DMS79 (cell line): ENCODE measurements at regions not wholly inside any gene's neighbourhood (a gene's known extent, or its start where the extent isn't known, plus 50 kb on each side); places are given as distances from the start of the nearest gene placed in this dataset.

Experiments
- DNase-seq: peaks from one replicate; lab custom pipeline; 2025; lab: John Stamatoyannopoulos, UW

GRCh38 chr5:143693651-143694252, 118.2 kb upstream of the HMHB1 start:
- no peak for DNase-seq

GRCh38 chr5:143692342-143692741, 119.6 kb upstream of the HMHB1 start:
- DNase-seq: no peak

DNA sequence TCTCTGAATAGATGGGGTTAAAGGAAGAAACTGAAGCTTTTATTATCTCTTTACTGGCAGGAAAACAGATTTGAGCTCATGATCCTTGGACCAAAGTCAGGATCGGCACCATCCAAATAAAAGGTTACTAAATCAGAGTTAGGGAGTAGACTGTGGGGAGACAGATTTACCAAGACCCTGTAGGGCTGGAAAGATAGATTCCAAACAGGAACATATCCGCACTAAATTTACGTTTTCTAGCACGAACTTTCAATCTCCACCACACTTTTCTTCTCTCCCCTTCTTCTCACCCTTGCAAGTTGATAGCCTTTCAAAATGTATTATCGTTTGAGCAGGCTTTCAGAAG, 120.0 kb upstream of the HMHB1 start:
- no peak for DNase-seq

- no peak for DNase-seq
Measured at GRCh38 chr5:143691287-143691944, 120.5 kb upstream of the HMHB1 start.

DNA sequence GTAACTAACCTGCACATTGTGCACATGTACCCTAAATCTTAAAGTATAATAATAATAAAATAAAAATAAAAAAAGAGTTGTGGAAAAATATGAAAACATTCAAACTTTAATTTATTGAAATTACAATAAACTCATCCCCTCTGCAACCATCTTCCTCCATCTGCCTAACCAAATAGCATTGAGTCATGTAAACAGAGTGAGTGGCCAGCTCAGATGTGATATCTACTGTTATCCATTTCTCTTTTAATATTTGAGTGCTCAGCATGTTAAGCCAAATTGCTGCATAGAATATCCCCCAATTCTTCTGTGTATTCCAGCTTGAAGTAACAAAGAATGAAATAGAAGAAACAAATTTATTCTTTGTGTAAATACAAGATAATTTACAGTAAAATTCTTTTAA, 124.4 kb upstream of the HMHB1 start:
- DNase-seq: no peak

GRCh38 chr5:143685246-143685815, 126.6 kb upstream of the HMHB1 start:
- no peak for DNase-seq

- DNase-seq: no peak
Measured at GRCh38 chr5:143683459-143683858, 128.5 kb upstream of the HMHB1 start.

- DNase-seq: no peak
Measured at GRCh38 chr5:143682929-143683386, 129.0 kb upstream of the HMHB1 start.

GRCh38 chr5:143682246-143682905, 129.6 kb upstream of the HMHB1 start:
- DNase-seq: no peak

GRCh38 chr5:143680672-143681259, 131.2 kb upstream of the HMHB1 start:
- DNase-seq: no peak

GRCh38 chr5:143679777-143680176, 132.2 kb upstream of the HMHB1 start:
- DNase-seq: no peak

DNA sequence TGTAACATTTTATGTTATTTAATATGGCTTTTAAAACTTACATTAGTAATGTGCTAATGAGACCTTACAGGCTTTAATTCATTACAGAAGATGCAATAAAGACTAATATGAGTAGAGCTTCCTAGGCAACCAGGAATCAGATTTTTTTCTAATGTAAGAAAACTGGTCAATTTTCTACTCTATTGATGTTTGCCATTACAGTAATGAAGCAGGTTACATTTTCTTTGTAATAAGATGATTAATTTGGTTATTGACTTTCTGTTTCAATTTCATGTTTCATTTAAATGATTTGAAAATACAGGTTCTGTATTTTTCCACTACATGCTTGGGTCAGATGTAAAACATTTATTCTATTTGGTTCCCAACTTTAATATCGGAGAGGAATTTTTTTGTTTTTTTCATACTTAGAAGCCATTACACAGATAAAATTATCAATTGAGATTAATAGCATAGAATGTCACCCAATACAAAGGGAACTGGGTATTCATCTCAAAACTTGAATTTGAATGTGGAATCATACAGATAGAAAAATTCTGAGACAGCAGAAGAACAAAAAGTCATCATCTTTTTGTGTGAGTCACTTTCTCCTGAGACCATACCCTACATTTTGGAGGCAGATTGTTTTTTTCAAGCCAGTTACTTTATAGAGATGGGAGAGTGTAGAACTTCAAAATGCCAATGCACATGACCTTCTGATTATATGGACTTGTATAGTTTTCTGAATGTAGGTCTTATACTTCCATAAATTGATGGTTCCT, 133.6 kb upstream of the HMHB1 start:
- DNase-seq: no peak

GRCh38 chr5:143677403-143677802, 134.6 kb upstream of the HMHB1 start:
- no peak for DNase-seq

- no peak for DNase-seq
Measured at GRCh38 chr5:143676802-143677201, 135.2 kb upstream of the HMHB1 start.

- DNase-seq: no peak
Measured at GRCh38 chr5:143674469-143674786, 137.5 kb upstream of the HMHB1 start.

- no peak for DNase-seq
Measured at GRCh38 chr5:143673676-143674468, 138.1 kb upstream of the HMHB1 start.

DNA sequence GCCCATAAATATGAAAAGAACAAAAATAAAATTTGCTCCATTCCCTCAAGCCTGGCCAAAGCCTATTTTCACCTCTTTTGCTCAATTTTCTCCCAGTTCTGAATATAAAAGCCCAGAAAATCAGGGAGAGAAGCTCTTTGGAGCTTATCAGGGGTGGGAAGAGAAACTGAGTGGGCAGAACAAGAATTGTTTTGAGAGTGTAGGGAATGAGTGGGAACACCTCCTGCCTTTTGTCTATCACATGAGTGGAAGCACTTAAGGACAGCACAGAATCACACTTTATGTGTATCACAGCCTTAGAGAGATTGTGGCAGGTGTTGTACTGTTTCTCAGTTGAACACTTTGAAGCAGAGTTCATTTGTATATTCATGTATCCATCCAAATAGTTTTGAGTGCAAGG, 139.2 kb upstream of the HMHB1 start:
- no peak for DNase-seq

DNA sequence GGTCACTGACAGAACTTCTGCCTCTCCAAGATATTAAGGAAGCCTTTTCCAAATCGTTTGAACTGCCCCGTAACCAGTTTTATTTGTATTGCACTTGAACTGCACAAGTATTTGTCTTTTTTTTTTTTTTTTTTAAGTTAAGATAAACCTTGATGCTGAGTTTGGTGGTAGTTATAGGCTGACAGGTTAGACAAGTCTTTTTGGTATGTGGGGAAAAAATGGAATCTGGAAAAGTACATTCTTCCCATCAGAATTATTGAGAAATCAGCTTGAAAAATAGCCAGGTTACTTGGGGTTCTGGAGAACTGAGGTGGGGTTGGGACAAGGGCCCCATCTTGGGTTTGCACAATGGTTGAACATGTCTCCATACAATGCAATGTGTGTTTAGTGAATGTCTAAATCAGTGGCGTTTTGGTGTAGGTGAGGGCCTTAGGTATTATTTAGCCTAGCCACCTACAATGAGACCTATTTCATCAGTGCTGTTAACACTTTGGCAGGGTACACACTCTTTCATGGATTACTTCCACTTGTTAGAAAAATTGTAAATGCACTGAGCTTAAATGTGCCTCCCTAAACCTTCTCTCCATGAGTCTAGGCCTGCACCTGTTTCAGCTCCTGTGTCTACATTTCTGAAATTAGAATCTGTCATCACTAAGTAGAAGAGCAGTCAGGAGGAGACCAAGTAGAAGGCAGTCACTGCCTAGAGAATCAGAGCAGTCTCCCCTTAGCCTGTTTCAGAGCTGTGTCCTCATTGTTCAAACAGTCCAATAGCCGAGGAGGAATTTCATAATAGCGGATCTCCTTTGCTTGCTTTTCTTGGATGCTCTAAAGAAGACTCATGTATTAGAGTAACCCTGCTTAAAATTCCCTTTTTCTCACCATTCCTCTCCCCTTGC, 140.0 kb upstream of the HMHB1 start:
- no peak for DNase-seq

- DNase-seq: no peak
Measured at GRCh38 chr5:143671021-143671420, 140.9 kb upstream of the HMHB1 start.

DNA sequence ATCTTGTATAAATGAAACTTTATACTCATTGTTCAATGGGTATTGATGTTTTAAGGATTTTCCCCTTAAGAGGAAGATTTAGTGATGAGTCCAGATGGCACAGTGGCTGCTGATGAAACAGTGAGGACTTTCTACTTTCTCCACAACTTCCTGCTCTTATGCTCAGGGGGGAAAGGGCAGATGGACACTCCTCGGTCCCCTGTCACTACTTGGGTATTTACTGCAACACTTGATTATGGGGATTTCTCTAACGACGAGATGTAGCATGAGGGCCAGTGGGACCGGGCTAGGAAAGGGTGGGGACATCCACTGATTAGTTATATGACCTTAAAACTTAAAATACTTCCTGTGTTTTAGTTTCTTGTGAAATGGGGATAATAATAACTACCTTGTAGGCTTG, 146.1 kb upstream of the HMHB1 start:
- DNase-seq: no peak
